Activated CD4-positive, alpha-beta memory T cell treated with anti-CD3 and anti-CD28 coated beads for 36 hours (primary cell): ENCODE measurements at regions not wholly inside any gene's neighbourhood (a gene's known extent, or its start where the extent isn't known, plus 50 kb on each side); places are given as distances from the start of the nearest gene placed in this dataset.

ENCODE experiments used
- CTCF ChIA-PET: fragments of 350-600 bp; sonication (Branson Sonifier 250); formaldehyde crosslinking; loops from one replicate; lab custom pipeline; 2021; ENCODE audit warnings: antibody characterized with exemption, inconsistent platforms; lab: Charles Lee
- POLR2A ChIA-PET: fragments of 350-600 bp; sonication (Branson Sonifier 250); formaldehyde crosslinking; loops from one replicate; lab custom pipeline; 2021; ENCODE audit warnings: antibody characterized with exemption; lab: Charles Lee
- DNase-seq: peaks from one replicate; pipeline ENCODE4 v3.0.0-alpha.2; 2020
- H3K27ac Mint-ChIP-seq: one replicate; pipeline ENCODE4 v1.8.0; 2021; ENCODE audit warnings: mixed read lengths
- H3K27me3 Mint-ChIP-seq: one replicate; pipeline ENCODE4 v1.8.0; 2021; ENCODE audit warnings: mixed read lengths
- H3K36me3 Mint-ChIP-seq: one replicate; pipeline ENCODE4 v1.8.0; 2021; ENCODE audit warnings: mixed read lengths
- H3K4me1 Mint-ChIP-seq: one replicate; pipeline ENCODE4 v1.8.0; 2021; ENCODE audit warnings: low read depth, mixed read lengths
- H3K4me3 Mint-ChIP-seq: one replicate; pipeline ENCODE4 v1.8.0; 2021; ENCODE audit warnings: mild to moderate bottlenecking, mixed read lengths
- H3K9me3 Mint-ChIP-seq: one replicate; pipeline ENCODE4 v1.8.0; 2021; ENCODE audit warnings: mixed read lengths
- intact Hi-C: fragments of 100-400 bp; cut with micrococcal nuclease; formaldehyde crosslinking; loops from one replicate; pipeline ENCODE4 v1.15.1; 2023

- ChIA-PET POLR2A (no interaction called here), CTCF (no interaction called here)
- intact Hi-C loops = no loop called here
- H3K27me3 Mint-ChIP-seq = no peaks in the 10 kb centered on the region
- H3K9me3 Mint-ChIP-seq = no peaks in the 10 kb centered on the region
- DNase-seq = no peak
- no peaks in the 10 kb centered on the region for H3K4me1 Mint-ChIP-seq
- H3K4me3 Mint-ChIP-seq = no peak overlapping the region
- no peak overlapping the region for H3K27ac Mint-ChIP-seq
- no peaks in the 10 kb centered on the region for H3K36me3 Mint-ChIP-seq
These were observed 104.4 kb upstream of the PHYHIPL start for GRCh38 chr10:59072038-59072437.

DNA sequence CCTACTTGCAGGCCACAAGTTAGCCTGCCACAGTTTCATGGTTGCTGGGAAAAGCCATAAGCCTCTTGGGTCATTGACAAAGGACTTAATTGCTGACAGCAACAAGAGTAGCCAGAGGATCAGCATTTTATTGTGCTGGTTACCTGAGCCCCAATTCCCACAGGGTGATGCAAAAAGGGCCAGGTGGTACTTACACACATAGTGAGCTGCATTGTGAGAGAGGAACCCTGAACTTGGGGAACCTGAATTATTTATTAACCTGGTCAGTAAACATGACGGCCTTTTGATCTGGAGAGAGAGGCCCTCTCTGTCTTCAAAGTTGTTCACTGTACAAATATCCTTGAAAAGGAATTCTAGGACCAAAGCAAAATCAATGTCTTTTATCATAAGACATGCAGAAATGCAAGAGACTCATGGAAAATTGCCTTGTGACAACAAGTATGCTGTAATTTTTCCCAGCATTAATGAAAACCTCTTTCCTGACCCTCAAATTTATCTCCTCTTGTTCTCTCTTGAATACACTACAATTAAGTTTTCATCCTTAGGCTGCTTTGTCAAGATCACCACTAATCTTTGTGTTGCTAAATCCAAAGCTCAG, 102.9 kb upstream of the PHYHIPL start:
- POLR2A ChIA-PET = no interaction called here
- no peak overlapping the region for H3K27ac Mint-ChIP-seq
- CTCF ChIA-PET = no interaction called here
- no peaks in the 10 kb centered on the region for H3K4me1 Mint-ChIP-seq
- no peak overlapping the region for H3K4me3 Mint-ChIP-seq
- H3K9me3 Mint-ChIP-seq = no peaks in the 10 kb centered on the region
- no peaks in the 10 kb centered on the region for H3K36me3 Mint-ChIP-seq
- DNase-seq = no peak
- intact Hi-C loops = no loop called here
- no peaks in the 10 kb centered on the region for H3K27me3 Mint-ChIP-seq

- H3K27me3 Mint-ChIP-seq = no peaks in the 10 kb centered on the region
- no peaks in the 10 kb centered on the region for H3K36me3 Mint-ChIP-seq
- H3K9me3 Mint-ChIP-seq = no peaks in the 10 kb centered on the region
- ChIA-PET CTCF (no interaction called here), POLR2A (no interaction called here)
- intact Hi-C loops = no loop called here
- H3K27ac Mint-ChIP-seq = no peak overlapping the region
- DNase-seq = no peak
- H3K4me3 Mint-ChIP-seq = no peak overlapping the region
- H3K4me1 Mint-ChIP-seq = no peaks in the 10 kb centered on the region
These were observed 100.9 kb upstream of the PHYHIPL start for GRCh38 chr10:59075576-59075975.

GRCh38 chr10:59077855-59078254, 98.6 kb upstream of the PHYHIPL start:
- ChIA-PET CTCF (no interaction called here), POLR2A (no interaction called here)
- Mint-ChIP-seq H3K27ac (no peak overlapping the region), H3K4me1 (no peaks in the 10 kb centered on the region), H3K36me3 (no peaks in the 10 kb centered on the region), H3K4me3 (no peak overlapping the region), H3K9me3 (no peaks in the 10 kb centered on the region), H3K27me3 (no peaks in the 10 kb centered on the region)
- DNase-seq = no peak
- intact Hi-C loops = no loop called here

- CTCF ChIA-PET = interaction anchor here (0.7 kb wide), 1 partner anchor 162 kb away, joined by 3 read pairs; no protein-coding TSS in a partner anchor
- intact Hi-C loops = no loop called here
- H3K9me3 Mint-ChIP-seq = no peaks in the 10 kb centered on the region
- H3K4me3 Mint-ChIP-seq = no peak overlapping the region
- H3K27me3 Mint-ChIP-seq = no peaks in the 10 kb centered on the region
- DNase-seq = no peak
- no peaks in the 10 kb centered on the region for H3K36me3 Mint-ChIP-seq
- no peaks in the 10 kb centered on the region for H3K4me1 Mint-ChIP-seq
- H3K27ac Mint-ChIP-seq = no peak overlapping the region
- POLR2A ChIA-PET = no interaction called here
These were observed 97.5 kb upstream of the PHYHIPL start for GRCh38 chr10:59078978-59079377.

- no peaks in the 10 kb centered on the region for H3K36me3 Mint-ChIP-seq
- H3K27me3 Mint-ChIP-seq = no peaks in the 10 kb centered on the region
- CTCF ChIA-PET = interaction anchor here (0.7 kb wide), 1 partner anchor 161 kb away, joined by 3 read pairs; no protein-coding TSS in a partner anchor
- H3K4me1 Mint-ChIP-seq = no peaks in the 10 kb centered on the region
- intact Hi-C loops = no loop called here
- DNase-seq = no peak
- POLR2A ChIA-PET = no interaction called here
- no peak overlapping the region for H3K27ac Mint-ChIP-seq
- H3K9me3 Mint-ChIP-seq = no peaks in the 10 kb centered on the region
- H3K4me3 Mint-ChIP-seq = no peak overlapping the region
These were observed 96.8 kb upstream of the PHYHIPL start for GRCh38 chr10:59079386-59080226.

DNA sequence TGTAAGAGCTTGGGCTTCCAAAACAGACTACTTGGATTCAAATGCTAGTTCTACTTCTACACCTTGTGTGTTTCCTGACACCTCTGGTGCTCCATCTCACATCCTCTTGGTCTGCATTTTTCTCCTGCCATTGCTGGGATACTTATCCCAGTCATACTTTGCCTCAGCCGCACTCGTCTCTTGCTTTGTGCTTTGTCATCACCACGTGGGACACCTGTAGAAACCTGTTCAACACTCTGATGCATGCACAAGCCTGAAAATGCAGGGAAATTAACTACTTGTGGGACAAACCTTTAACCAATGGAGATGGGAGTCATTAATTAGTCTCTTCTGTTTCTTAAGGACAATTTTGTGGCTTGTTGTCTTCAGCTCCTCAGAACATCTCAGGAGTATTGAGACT, 94.2 kb upstream of the PHYHIPL start:
- intact Hi-C loops = no loop called here
- POLR2A ChIA-PET = no interaction called here
- no peak overlapping the region for H3K27ac Mint-ChIP-seq
- H3K9me3 Mint-ChIP-seq = no peaks in the 10 kb centered on the region
- no peaks in the 10 kb centered on the region for H3K4me1 Mint-ChIP-seq
- DNase-seq = no peak
- CTCF ChIA-PET = no interaction called here
- H3K36me3 Mint-ChIP-seq = no peaks in the 10 kb centered on the region
- no peaks in the 10 kb centered on the region for H3K27me3 Mint-ChIP-seq
- H3K4me3 Mint-ChIP-seq = no peak overlapping the region

DNA sequence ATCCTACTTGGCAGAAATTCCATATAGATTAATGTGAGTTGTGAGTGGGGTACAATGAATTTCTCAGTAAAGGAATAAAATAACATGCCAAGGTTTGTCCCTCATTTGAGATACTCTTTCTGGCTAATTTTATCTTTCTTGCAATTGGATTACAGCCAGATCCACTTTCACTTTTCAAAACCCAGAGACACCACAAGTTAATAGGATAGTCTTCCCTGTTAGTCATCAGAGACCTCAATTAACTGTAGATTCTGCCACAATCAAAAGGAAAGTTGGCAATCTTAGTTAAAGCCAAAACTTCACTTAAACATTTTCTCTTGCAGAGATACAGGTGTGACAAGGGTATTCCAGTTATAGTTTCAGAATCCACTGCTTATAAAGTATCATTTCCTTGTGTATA, 91.4 kb upstream of the PHYHIPL start:
- no peak for DNase-seq
- Mint-ChIP-seq H3K27me3 (no peaks in the 10 kb centered on the region), H3K4me3 (no peak overlapping the region), H3K4me1 (no peaks in the 10 kb centered on the region), H3K9me3 (peaks cover 4% of the 10 kb centered on the region), H3K36me3 (no peaks in the 10 kb centered on the region), H3K27ac (no peak overlapping the region)
- ChIA-PET POLR2A (no interaction called here), CTCF (no interaction called here)
- intact Hi-C loops = no loop called here

GRCh38 chr10:59085711-59086502, 90.5 kb upstream of the PHYHIPL start:
- H3K36me3 Mint-ChIP-seq = no peaks in the 10 kb centered on the region
- POLR2A ChIA-PET = no interaction called here

DNA sequence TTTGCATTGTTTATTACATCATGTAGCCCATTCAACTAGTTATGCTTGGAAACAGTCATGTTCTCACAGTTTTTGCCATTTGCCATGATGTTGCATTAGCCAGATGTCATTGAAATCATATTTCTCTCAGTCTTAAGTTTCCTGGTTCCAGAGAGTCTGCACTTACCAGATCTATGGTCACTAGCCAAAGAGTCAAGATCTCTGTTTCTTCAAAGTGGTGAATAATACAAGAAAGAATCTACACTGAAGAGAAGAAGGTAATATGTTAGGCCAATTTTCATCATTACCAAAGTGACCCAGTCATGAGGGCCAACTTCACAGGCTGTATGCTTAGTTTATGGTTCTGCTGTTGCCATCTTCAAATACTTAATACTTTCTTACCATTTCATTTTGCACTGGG, 89.0 kb upstream of the PHYHIPL start:
- peaks cover 4% of the 10 kb centered on the region for H3K9me3 Mint-ChIP-seq
- CTCF ChIA-PET = no interaction called here
- H3K36me3 Mint-ChIP-seq = no peaks in the 10 kb centered on the region

More at GRCh38 chr10:59085711-59086502, 90.5 kb upstream of the PHYHIPL start:
- Mint-ChIP-seq H3K4me3 (no peak overlapping the region), H3K27ac (no peak overlapping the region), H3K4me1 (no peaks in the 10 kb centered on the region), H3K27me3 (no peaks in the 10 kb centered on the region), H3K9me3 (peaks cover 4% of the 10 kb centered on the region)
- CTCF ChIA-PET = no interaction called here
- no peak for DNase-seq
- intact Hi-C loops = no loop called here

DNA sequence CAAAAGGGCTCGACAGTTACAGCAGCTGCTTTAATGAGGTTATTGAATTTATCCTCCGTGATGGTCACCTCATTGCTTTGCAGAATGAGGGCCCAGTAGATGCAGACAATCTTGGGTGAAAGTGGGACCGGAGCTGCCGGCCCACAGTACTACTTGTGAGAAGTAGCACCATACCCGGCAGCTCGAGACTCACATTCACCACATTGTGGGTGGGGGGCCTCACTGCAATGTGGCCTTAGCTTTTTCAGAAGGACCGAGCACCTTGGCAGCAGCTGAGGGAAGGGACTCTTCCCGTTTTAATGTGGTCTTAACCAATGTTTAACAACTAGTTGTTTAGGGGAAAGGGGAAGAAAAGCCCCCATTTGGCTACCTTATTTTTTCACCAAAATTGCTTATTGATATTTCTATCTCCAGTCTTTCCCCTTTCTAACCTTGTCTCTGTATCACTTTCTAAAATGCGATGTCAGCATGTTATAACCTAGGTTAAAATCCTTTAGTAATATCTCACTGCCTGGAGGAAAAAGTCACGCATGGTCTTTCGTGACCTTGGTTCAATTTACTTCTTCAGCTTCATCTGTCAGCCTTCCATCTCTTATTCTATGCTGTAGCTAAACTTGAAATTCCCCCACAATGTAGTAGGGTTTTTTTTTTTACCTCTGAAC, 87.4 kb upstream of the PHYHIPL start:
- Mint-ChIP-seq H3K9me3 (peaks cover 4% of the 10 kb centered on the region), H3K36me3 (no peaks in the 10 kb centered on the region), H3K4me3 (no peak overlapping the region), H3K4me1 (no peaks in the 10 kb centered on the region), H3K27me3 (no peaks in the 10 kb centered on the region), H3K27ac (no peak overlapping the region)
- no peak for DNase-seq
- ChIA-PET CTCF (no interaction called here), POLR2A (no interaction called here)
- intact Hi-C loops = no loop called here

More for the DNA sequence above, 89.0 kb upstream of the PHYHIPL start:
- H3K4me3 Mint-ChIP-seq = no peak overlapping the region
- POLR2A ChIA-PET = no interaction called here
- intact Hi-C loops = no loop called here
- H3K27me3 Mint-ChIP-seq = no peaks in the 10 kb centered on the region
- no peaks in the 10 kb centered on the region for H3K4me1 Mint-ChIP-seq
- H3K27ac Mint-ChIP-seq = no peak overlapping the region
- DNase-seq = no peak
